B cell (primary cell): ENCODE measurements at regions not wholly inside any gene's neighbourhood (a gene's known extent, or its start where the extent isn't known, plus 50 kb on each side); places are given as distances from the start of the nearest gene placed in this dataset.

Source experiments
- ATAC-seq: fragments of 200-7000 bp; cut with Tn5 transposase; one replicate; pipeline ENCODE4 v1.10.0; 2021; ENCODE audit warnings: low read depth, mild to moderate bottlenecking, moderate number of reproducible peaks, moderate library complexity
- CTCF ChIA-PET: fragments of 350-600 bp; sonication (Branson Sonifier 250); formaldehyde crosslinking; loops from one replicate; lab custom pipeline; 2021; ENCODE audit warnings: antibody characterized with exemption, inconsistent platforms; lab: Charles Lee
- POLR2A ChIA-PET: fragments of 350-600 bp; sonication (Branson Sonifier 250); formaldehyde crosslinking; loops from one replicate; lab custom pipeline; 2021; ENCODE audit warnings: antibody characterized with exemption; lab: Charles Lee
- DNase-seq: peaks from one replicate; pipeline ENCODE4 v3.0.0; 2013
- H2AFZ ChIP-seq: 2 replicates; pipeline ENCODE4 v1.6.1; 2012; ENCODE audit warnings: mild to moderate bottlenecking, low read depth, low read length; ENCODE audit not compliant: insufficient read depth, poor library complexity, severe bottlenecking
- H3K27ac ChIP-seq, 2 donors: 1 replicate in 1 of 2; 2 replicates in 1 of 2; pipeline ENCODE4 v1.5.1; 2012 to 2013; ENCODE audit warnings: low read length in 2 of 2, mild to moderate bottlenecking in 2 of 2, moderate library complexity in 1 of 2
- H3K27me3 ChIP-seq, 4 experiments: fragments of 200-600 bp in 1 of 4; sonication (generic) in 1 of 4; replicated peaks in 1 of 4; 1 replicate in 2 of 4; 2 replicates in 2 of 4; pipeline versions ENCODE4 v1.6.1 to v1.7.0; 2013 to 2016; ENCODE audit warnings: low read length in 3 of 4, mild to moderate bottlenecking in 2 of 4, mixed read lengths in 1 of 4, moderate library complexity in 1 of 4; ENCODE audit not compliant: insufficient read depth in 4 of 4, control insufficient read depth in 3 of 4; ENCODE audit errors: control extremely low read depth in 1 of 4
- H3K36me3 ChIP-seq, 2 experiments: replicated peaks in 1 of 2; 1 replicate in 1 of 2; 2 replicates in 1 of 2; pipeline versions ENCODE4 v1.6.1 to v1.7.1; 2013; ENCODE audit warnings: low read length in 1 of 2; ENCODE audit not compliant: insufficient read depth in 2 of 2, control insufficient read depth in 1 of 2; ENCODE audit errors: control extremely low read depth in 1 of 2, extremely low read depth in 1 of 2
- H3K4me1 ChIP-seq, 2 donors: fragments of 200-600 bp in 1 of 2; sonication (generic) in 1 of 2; 1 replicate in 1 of 2; 2 replicates in 1 of 2; pipeline versions ENCODE4 v1.5.1 to v1.6.1; 2013 to 2017; ENCODE audit warnings: low read length in 2 of 2; ENCODE audit not compliant: control insufficient read depth in 2 of 2, insufficient read depth in 2 of 2
- H3K4me2 ChIP-seq: replicated peaks from 2 replicates; pipeline ENCODE3; 2012; ENCODE audit warnings: mild to moderate bottlenecking, low read depth, low read length; ENCODE audit not compliant: poor library complexity, severe bottlenecking
- H3K4me3 ChIP-seq, 5 experiments: fragments of 200-600 bp in 1 of 5; sonication (generic) in 1 of 5; 1 replicate in 3 of 5; 2 replicates in 2 of 5; pipeline versions ENCODE4 v1.5.1 to v1.7.0; 2011 to 2016; ENCODE audit warnings: low read length in 4 of 5, mild to moderate bottlenecking in 4 of 5, low read depth in 2 of 5, control low read depth in 1 of 5, moderate library complexity in 1 of 5; ENCODE audit not compliant: insufficient read depth in 1 of 5; ENCODE audit errors: control extremely low read depth in 1 of 5, extremely low read depth in 1 of 5
- H3K79me2 ChIP-seq: fragments of 200-600 bp; sonication (generic); one replicate; pipeline ENCODE4 v1.6.0; 2016; ENCODE audit warnings: low read length; ENCODE audit not compliant: control insufficient read depth, insufficient read depth
- H3K9ac ChIP-seq: fragments of 200-600 bp; sonication (generic); 2 replicates; pipeline ENCODE4 v1.6.1; 2017; ENCODE audit warnings: mild to moderate bottlenecking, low read length, moderate library complexity
- H3K9me3 ChIP-seq, 3 donors: one replicate each; pipeline versions ENCODE4 v1.6.1 to v1.7.1; 2013; ENCODE audit warnings: low read length in 2 of 3; ENCODE audit not compliant: control insufficient read depth in 2 of 3, insufficient read depth in 1 of 3; ENCODE audit errors: control extremely low read depth in 1 of 3
- H4K20me1 ChIP-seq: 2 replicates; pipeline ENCODE4 v1.6.0; 2012; ENCODE audit warnings: mild to moderate bottlenecking, low read length; ENCODE audit not compliant: insufficient read depth, control insufficient read depth, poor library complexity, severe bottlenecking
- H3K27ac Mint-ChIP-seq: one replicate; pipeline ENCODE4 v1.8.0; 2021; ENCODE audit warnings: mixed read lengths
- H3K27me3 Mint-ChIP-seq: one replicate; pipeline ENCODE4 v1.8.0; 2021; ENCODE audit warnings: mixed read lengths
- H3K4me1 Mint-ChIP-seq: one replicate; pipeline ENCODE4 v1.8.0; 2021; ENCODE audit warnings: mixed read lengths
- H3K4me3 Mint-ChIP-seq: one replicate; pipeline ENCODE4 v1.8.0; 2021; ENCODE audit warnings: mixed read lengths
- H3K9me3 Mint-ChIP-seq: one replicate; pipeline ENCODE4 v1.8.0; 2022; ENCODE audit warnings: mixed read lengths; ENCODE audit not compliant: insufficient read depth
- EZH2 ChIP-seq: IDR thresholded peaks from 2 replicates; pipeline ENCODE4 v1.6.1; 2012; ENCODE audit warnings: borderline replicate concordance, low read depth, mild to moderate bottlenecking, moderate library complexity, low read length; ENCODE audit not compliant: insufficient read depth, poor library complexity, severe bottlenecking
- WGBS: methylation state at CpG from one replicate; pipeline ENCODE4 v1.1.5; 2013; ENCODE audit warnings: missing lambda C conversion rate; ENCODE audit not compliant: insufficient coverage; 5-methylcytosine and 5-hydroxymethylcytosine counted together
- intact Hi-C: fragments of 100-400 bp; cut with micrococcal nuclease; formaldehyde crosslinking; loops from one replicate; pipeline ENCODE4 v1.10.0; 2022
- TF ChIP-seq, protein P1 (sequence below): fragments of 200-600 bp; IDR thresholded peaks from one replicate; pipeline ENCODE4 v1.8.0; 2022; ENCODE audit warnings: antibody characterized with exemption, mild to moderate bottlenecking

DNA sequence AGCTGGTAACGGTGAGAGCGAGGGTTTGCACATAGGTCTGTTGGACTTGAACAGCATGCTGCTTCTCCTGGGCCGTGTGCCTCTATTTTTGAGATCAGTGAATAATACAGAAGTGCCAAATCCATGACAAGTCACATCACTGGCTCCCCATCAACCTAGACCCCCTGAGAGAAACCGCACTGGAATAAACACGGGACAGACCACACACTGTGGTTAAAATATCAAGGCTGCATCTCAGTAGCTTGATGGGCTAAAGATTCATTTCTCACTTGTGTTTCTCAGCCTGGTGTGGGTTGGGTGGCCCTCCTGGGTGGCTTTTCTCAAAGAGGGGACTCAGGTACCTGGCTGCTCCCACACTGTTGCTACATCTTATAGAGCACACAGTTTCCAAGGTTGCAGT lies 191.0 kb downstream of the DICER1 start:
- Mint-ChIP-seq H3K4me1 (no peaks in the 10 kb centered on the region), H3K27ac (no peak overlapping the region), H3K4me3 (no peak overlapping the region), H3K9me3 (no peaks in the 10 kb centered on the region), H3K27me3 (peaks cover 22% of the 10 kb centered on the region)
- intact Hi-C loops: no loop called here
- 90% methylated on average over 2 of the region's 5 CpGs for WGBS
- no peak overlapping the region for H3K4me2 ChIP-seq
- ChIA-PET POLR2A (no interaction called here), CTCF (no interaction called here)
- no peaks in the 10 kb centered on the region for H3K4me1 ChIP-seq
- H3K27ac ChIP-seq: no peak overlapping the region
- no peak overlapping the region for H3K9ac ChIP-seq
- no peak overlapping the region for H2AFZ ChIP-seq
- no peak for TF ChIP-seq EZH2
- TF ChIP-seq, protein P1, sequence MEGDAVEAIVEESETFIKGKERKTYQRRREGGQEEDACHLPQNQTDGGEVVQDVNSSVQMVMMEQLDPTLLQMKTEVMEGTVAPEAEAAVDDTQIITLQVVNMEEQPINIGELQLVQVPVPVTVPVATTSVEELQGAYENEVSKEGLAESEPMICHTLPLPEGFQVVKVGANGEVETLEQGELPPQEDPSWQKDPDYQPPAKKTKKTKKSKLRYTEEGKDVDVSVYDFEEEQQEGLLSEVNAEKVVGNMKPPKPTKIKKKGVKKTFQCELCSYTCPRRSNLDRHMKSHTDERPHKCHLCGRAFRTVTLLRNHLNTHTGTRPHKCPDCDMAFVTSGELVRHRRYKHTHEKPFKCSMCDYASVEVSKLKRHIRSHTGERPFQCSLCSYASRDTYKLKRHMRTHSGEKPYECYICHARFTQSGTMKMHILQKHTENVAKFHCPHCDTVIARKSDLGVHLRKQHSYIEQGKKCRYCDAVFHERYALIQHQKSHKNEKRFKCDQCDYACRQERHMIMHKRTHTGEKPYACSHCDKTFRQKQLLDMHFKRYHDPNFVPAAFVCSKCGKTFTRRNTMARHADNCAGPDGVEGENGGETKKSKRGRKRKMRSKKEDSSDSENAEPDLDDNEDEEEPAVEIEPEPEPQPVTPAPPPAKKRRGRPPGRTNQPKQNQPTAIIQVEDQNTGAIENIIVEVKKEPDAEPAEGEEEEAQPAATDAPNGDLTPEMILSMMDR: no peak
- H3K79me2 ChIP-seq: no peaks in the 10 kb centered on the region
- H3K4me3 ChIP-seq: no peak overlapping the region
- ATAC-seq (no peak), DNase-seq (no peak)
- no peaks in the 10 kb centered on the region for H3K36me3 ChIP-seq
- peaks cover 0 to 15% (median 0%) of the 10 kb centered on the region in 4 experiments for H3K27me3 ChIP-seq
- H4K20me1 ChIP-seq: no peaks in the 10 kb centered on the region
- H3K9me3 ChIP-seq: peaks cover 0 to 3% (median 0%) of the 10 kb centered on the region in 3 donors

DNA sequence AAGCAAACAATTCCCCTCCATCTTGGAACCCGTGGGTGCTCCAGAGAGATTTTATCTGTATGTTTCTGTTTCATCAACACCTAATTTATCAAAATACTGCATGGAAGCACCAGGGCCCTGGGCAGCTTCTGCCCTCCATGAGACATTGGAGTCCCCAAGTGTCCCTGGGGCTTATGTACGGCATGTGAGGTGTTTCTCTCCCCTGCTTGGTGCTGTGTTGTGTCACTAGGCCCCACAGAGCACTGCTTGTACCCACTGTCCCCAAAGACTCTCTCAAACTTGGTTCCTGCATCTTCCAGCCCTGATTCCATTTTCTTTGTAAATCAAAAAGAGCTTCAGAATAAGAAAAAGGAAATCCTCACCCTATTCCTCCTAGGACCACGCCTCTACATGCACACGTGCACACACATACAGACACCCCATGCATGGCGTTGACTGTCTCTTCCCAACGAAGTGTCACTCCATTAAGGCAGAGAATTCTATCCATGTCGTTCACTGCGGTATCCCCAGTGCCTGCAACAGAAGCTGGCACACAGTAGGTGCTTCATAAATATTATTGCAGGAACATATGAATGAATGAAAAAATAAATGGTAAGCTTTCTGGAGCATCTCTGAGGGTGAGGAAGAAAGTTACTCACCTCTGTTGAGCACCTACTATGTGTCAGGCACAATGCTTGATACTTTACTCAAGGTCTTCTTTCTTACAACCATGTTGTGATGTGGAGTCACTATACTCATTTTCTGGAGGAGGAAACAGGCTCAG lies 191.6 kb downstream of the DICER1 start:
- Histone ChIP-seq H3K4me2 (no peak overlapping the region), H4K20me1 (no peaks in the 10 kb centered on the region), H3K27me3 (peaks cover 0 to 12% (median 0%) of the 10 kb centered on the region in 4 experiments), H2AFZ (no peak overlapping the region), H3K4me1 (no peaks in the 10 kb centered on the region), H3K36me3 (no peaks in the 10 kb centered on the region), H3K9ac (no peak overlapping the region), H3K4me3 (no peak overlapping the region), H3K79me2 (no peaks in the 10 kb centered on the region), H3K27ac (no peak overlapping the region), H3K9me3 (peaks cover 0 to 2% (median 0%) of the 10 kb centered on the region in 3 donors)
- CTCF ChIA-PET: no interaction called here
- intact Hi-C loops: no loop called here
- no peaks in the 10 kb centered on the region for H3K9me3 Mint-ChIP-seq
- DNase-seq: no peak
- TF ChIP-seq EZH2: no peak
- TF ChIP-seq, protein P1: no peak
- H3K27me3 Mint-ChIP-seq: peaks cover 19% of the 10 kb centered on the region
- POLR2A ChIA-PET: no interaction called here
- H3K4me3 Mint-ChIP-seq: no peak overlapping the region
- no peaks in the 10 kb centered on the region for H3K4me1 Mint-ChIP-seq
- WGBS: 93% methylated on average over 5 of the region's 8 CpGs
- H3K27ac Mint-ChIP-seq: no peak overlapping the region
- no peak for ATAC-seq
